Activated CD4-positive, alpha-beta T cell treated with anti-CD3 and anti-CD28 coated beads, Interleukin-2, amount 50 U/mL, for 16 hours (primary cell): ENCODE measurements at regions not wholly inside any gene's neighbourhood (a gene's known extent, or its start where the extent isn't known, plus 50 kb on each side); places are given as distances from the start of the nearest gene placed in this dataset.
"Not testable (repeated sequence)": the region's sequence is repeated elsewhere in the genome, so short reads cannot be mapped to it uniquely, and the experiment has no call there.

Source experiments
- DNase-seq: peaks from one replicate; pipeline ENCODE4 v3.0.0-alpha.2; 2020

- peak; percentile 5 for DNase-seq
Measured at GRCh38 chr5:6273090-6273735, 105.1 kb downstream of the MED10 start.

- no peak for DNase-seq
Measured at GRCh38 chr5:6269925-6270324, 108.4 kb downstream of the MED10 start.

- DNase-seq = no peak
Measured at GRCh38 chr5:6266671-6267197, 111.6 kb downstream of the MED10 start.

- DNase-seq = no peak
Measured at GRCh38 chr5:6264394-6264793, 114.0 kb downstream of the MED10 start.

GRCh38 chr5:6262651-6263363, 115.5 kb downstream of the MED10 start:
- peak; percentile 5 for DNase-seq

- DNase-seq = peak; percentile 30
Measured at GRCh38 chr5:6261668-6262067, 116.7 kb downstream of the MED10 start.

- no peak for DNase-seq
Measured at GRCh38 chr5:6261256-6261655, 117.1 kb downstream of the MED10 start.

GRCh38 chr5:6260846-6261245, 117.5 kb downstream of the MED10 start:
- DNase-seq = no peak

GRCh38 chr5:6256901-6257300, 121.4 kb downstream of the MED10 start:
- DNase-seq = no peak

GRCh38 chr5:6255956-6256355, 122.4 kb downstream of the MED10 start:
- no peak for DNase-seq

GRCh38 chr5:6253846-6254245, 124.5 kb downstream of the MED10 start:
- DNase-seq = no peak

- no peak for DNase-seq
Measured at GRCh38 chr5:6253281-6253680, 125.1 kb downstream of the MED10 start.

- DNase-seq = no peak
Measured at GRCh38 chr5:6252581-6252980, 125.8 kb downstream of the MED10 start.

- no peak for DNase-seq
Measured at GRCh38 chr5:6251565-6252102, 126.7 kb downstream of the MED10 start.

GRCh38 chr5:6250121-6250520, 128.2 kb downstream of the MED10 start:
- no peak for DNase-seq

GRCh38 chr5:6248132-6248531, 130.2 kb downstream of the MED10 start:
- no peak for DNase-seq

- no peak for DNase-seq
Measured at GRCh38 chr5:6246820-6247437, 131.4 kb downstream of the MED10 start.

GRCh38 chr5:6244339-6244714, 134.0 kb downstream of the MED10 start:
- no peak for DNase-seq

- no peak for DNase-seq
Measured at GRCh38 chr5:6243706-6244338, 134.5 kb downstream of the MED10 start.

- DNase-seq = not testable (repeated sequence)
Measured at GRCh38 chr5:6241056-6241455, 137.3 kb downstream of the MED10 start.

- DNase-seq = no peak
Measured at GRCh38 chr5:6236858-6237481, 141.4 kb downstream of the MED10 start.

GRCh38 chr5:6236170-6236793, 142.1 kb downstream of the MED10 start:
- no peak for DNase-seq
